ENCODE measurements at regions not wholly inside any gene's neighbourhood (a gene's known extent, or its start where the extent isn't known, plus 50 kb on each side); places are given as distances from the start of the nearest gene placed in this dataset.
"Not testable (repeated sequence)": the region's sequence is repeated elsewhere in the genome, so short reads cannot be mapped to it uniquely, and the experiment has no call there.

DNA sequence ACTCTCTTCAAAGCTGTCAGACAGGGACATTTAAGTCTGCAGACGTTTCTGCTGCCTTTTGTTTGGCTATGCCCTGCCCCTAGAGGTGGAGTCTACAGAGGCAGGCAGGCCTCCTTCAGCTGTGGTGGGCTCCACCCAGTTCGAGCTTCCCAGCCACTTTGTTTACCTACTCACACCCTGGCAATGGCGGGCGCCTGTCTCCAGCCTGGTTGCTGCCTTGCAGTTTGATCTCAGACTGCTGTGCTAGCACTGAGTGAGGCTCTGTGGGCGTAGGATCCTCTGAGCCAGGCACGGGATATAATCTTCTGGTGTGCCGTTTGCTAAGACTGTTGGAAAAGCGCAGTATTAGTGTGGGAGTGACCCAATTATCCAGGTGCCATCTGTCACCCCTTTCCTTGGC is 499.8 kb upstream of the IZUMO3 start:
- DNase-seq (ENCODE audit: low spot score), result not testable (repeated sequence)

DNA sequence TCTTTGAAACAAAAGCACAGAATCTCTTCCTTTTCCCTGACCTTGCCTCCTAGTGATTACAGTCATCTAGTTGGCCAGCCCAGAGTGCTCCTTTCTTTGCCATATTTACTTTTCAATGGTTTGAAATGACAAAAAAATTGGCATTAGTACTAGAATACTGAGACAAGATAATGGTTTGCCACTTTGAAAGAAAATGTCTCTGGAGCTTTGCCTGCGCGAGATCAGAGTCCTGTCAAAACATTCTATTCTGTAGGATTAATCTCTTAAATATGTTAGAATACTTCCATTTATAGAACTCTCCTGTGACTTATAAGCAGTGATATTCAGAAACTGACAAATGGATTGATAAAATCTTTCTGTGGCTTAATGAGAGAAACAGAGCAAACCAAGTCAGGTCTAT is 484.0 kb upstream of the IZUMO3 start:
- DNase-seq (ENCODE audit: low spot score), result no peak

DNA sequence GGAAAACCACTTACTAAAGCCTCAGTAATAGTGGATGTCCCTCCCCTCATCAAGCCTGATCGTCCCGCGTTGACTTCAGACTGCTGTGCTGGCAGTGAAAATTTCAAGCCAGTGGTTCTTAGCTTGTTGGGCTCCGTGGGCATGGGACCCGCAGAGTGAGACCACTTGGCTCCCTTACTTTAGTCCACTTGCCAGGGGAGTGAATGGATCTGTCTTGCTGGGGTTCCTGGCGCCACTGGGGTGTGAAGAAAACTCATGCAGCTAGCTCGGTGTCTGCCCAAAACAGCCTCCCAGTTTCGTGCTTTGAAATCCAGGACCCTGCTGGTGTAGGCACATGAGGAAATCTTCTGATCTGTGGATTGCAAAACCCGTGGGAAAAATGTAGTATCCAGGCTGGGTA is 480.0 kb upstream of the IZUMO3 start:
- no peak for DNase-seq (ENCODE audit: low spot score)

DNA sequence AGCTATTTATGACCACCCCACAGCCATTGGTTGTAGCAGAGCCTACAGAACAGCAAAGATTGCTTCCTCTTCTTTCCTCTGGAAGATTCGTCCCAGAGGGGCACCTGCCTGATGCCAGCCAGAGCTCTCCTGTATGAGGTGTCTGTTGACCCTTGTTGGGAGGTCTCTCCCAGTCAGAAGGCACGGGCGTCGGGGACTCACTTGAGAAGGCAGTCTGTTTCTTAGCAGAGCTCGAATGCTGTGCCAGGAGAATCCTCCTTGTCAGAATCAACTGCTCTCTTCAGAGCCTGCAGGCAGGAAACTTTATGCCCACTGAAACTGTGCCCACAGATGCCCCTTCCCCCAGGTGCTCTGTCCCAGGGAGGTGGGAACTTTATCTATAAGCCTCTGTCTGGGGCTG is 479.5 kb upstream of the IZUMO3 start:
- no peak for DNase-seq (ENCODE audit: low spot score)

DNA sequence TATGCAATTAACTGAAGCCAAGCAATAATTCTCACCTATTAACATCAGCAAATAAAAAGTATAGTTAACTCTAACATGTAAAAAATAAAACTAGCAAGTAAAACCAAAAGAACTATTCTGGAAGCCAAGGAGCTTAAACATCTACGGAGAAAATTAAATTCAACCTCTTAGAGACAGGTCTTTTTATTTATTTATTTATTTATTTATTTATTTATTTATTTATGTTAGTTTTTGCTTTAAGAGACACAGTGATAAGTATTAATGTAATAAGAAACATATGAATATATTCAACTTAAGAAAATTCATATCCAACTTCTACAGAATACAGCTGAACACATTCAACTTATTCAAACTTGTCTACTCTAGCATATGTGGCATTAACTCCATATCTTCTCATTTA is 472.1 kb upstream of the IZUMO3 start:
- DNase-seq (ENCODE audit: low spot score), result no peak

DNA sequence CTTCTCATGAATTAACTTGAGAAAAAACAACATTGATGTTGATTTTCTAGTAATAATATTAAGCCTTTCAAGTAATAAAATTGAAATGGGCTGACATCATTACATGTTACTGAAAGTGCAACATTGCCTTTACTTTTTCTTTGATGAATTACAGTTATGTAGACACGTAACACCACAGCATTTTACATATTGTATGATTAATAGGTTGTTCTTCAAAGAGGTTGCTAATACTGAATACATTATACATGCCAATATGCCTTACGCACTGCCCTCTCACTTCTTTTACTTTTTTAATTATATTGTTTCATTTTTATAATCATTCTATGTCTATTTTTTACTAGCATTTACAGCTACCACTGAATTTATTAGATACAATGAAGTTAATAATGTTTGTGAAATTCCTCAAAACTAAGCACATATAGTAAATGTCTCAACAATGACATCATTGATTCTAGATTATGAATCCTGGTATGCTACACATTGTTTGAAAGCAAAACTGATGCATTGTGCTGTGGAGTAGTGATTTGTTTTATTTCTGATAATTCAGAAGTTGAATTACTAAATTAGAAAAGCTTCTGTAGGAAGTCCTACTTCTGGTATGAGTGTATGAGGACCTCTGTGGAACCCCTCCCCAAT is 464.4 kb upstream of the IZUMO3 start:
- no peak for DNase-seq (ENCODE audit: low spot score)

DNA sequence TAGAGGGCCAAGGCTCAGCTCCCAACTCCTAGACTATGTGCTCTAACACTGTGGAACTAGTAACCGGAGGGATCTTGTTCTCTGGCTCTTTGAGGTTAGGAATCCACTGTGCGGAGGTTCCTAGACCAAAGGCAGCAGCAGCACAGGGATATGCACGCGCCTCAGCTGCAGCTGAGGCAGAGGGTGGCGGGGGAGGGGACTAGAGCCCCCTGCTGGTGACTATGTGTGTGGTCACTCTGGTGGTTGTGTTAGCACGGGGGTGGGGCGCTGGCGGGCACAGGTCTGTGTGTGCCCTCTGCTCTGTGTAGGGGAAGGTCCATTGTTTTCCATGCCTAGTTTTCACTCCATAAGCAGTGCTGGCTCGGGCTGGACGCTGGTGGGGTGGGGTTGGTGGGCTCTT is 458.0 kb upstream of the IZUMO3 start:
- no peak for DNase-seq (ENCODE audit: low spot score)

DNA sequence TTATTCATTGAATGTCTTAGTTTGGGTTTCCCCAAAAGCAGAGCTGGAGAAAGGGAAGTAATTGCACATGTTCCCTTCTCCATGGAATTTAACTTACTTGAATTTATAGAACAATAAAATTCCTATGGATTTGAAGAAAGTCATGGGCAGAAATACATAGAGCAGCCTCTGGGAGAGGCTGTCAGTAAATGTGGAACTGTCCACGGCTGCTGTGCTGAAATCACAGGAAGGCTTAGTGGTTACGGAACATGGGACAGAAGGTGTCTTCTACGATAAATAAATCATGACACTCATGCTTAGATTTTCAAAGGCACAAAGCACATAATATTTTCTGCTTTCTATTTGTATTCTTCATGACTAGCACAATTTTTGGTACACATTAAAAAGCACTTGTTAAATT is 440.6 kb upstream of the IZUMO3 start:
- no peak for DNase-seq (ENCODE audit: low spot score)

DNA sequence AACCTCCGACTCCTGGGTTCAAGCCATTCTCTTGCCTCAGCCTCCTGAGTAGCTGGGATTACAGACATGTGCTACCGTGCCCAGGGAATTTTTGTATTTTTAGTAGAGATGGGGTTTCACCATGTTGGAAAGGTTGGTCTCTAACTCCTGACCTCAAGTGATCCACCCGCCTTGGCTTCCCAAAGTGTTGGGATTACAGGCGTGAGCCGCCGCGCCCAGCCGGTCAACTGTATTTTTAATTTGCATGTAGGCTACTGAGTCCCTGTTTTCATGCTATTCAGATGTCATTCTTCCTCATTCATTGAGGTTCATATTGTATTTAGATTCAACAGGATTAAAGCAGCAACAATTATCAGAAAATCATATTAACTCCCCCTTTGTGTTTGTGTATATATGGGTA is 425.1 kb upstream of the IZUMO3 start:
- not testable (repeated sequence) for DNase-seq (ENCODE audit: low spot score)

DNA sequence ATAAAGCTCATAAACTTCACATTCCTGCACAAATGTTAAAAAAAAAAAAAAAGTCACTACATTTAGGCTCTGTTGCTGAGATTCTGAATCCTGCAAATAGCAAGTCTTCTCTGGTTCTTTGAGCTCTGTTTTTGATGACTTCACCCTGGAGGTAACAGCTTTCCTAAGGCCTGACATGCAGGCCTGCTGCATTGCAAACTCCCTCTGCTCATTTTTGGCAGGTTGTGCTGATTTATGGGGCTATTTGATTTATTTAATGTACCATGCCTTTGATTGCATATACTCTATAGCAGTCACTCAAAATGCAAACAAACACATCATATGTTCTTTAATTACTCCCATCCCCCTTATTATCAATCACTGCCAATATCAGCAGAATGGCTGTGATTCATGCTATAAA is 416.1 kb upstream of the IZUMO3 start:
- no peak for DNase-seq (ENCODE audit: low spot score)

DNA sequence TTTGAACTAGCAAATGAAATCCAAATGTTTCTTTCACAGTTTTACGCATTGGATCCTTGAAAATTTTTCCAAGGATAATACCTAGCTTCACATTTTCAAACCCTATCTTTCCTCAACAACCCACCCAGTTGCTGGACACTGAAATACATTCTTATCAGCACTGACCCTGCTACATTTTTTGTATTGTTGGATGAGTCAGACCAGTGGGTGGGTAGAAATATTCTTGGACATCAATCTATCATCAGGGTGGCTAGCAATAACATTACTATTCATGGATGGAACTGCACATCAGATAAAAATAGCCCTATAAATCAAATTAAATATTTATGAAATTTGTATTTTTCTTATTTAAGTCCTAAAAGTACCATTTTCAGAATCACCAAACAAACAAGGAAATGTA is 407.4 kb upstream of the IZUMO3 start:
- DNase-seq (ENCODE audit: low spot score), result no peak

DNA sequence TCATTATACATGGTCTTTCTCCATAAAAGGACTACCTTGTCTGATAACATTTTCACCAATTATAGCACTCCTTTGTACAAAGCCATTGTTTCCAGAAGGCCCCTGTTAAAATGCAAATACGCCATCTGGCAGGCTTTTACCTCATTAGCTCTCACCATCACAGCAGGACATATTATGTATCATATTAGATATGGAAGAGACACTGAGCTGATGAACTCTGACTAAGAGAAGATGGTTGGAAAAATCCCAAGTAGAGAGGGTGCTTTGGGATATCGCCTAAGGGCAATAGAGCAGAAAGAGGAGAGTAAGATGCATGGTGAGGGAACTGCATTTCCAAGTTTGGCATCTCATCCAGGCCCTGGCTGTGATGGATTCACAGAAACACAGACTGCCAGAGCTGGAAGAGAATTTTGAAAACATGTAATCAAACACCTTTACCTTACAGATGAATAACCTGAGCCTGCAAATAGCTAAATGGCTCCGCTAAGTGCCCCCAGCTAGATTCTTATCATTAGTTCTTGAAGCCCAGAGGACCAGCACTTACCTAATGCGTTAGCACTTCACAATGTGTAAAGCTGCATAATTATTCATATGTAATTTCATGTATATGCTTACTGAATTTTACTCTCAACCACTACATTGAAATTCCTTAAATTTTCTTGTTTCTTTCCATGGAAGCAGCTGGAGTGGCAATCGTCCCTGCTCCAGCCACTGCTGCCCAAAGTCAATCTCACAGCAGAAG is 393.6 kb upstream of the IZUMO3 start:
- DNase-seq (ENCODE audit: low spot score), result peak; percentile 45

DNA sequence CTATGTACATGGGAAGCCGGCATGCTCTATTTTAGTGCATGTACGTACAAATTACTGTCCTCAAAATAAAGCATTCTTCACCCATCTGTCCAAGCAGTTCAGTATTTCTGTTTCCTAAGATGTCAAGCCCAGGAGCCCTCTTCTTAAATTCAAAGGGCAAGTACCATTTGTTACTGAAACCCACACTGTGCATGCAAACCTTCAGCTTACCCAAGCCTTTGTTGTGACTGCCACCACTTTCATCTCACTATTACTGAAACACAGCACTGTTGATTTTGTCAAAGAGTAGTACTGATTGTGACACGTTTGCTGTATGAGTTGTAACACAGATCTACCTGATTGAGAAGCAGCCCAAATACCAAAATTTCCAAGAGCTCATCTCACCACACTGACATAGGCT is 390.4 kb upstream of the IZUMO3 start:
- DNase-seq (ENCODE audit: low spot score), result no peak

DNA sequence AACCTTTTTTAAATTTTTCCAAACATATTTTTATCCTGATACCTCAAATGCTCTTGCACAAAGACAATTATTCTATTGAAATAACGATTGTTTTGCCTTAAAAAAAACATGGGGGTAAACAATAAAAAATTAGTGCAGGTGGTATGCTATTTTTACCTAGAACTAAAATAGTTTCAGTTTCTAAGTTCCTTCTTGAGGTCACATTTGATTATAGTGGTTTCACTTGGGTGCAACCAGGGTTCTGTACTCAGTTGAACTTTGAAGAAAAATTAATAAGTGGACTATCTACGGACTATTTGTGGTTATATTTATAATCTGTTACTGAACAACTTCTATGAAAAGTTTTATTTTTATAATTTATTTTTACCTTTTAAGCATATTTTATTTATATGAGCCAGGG is 387.1 kb upstream of the IZUMO3 start:
- no peak for DNase-seq (ENCODE audit: low spot score)

DNA sequence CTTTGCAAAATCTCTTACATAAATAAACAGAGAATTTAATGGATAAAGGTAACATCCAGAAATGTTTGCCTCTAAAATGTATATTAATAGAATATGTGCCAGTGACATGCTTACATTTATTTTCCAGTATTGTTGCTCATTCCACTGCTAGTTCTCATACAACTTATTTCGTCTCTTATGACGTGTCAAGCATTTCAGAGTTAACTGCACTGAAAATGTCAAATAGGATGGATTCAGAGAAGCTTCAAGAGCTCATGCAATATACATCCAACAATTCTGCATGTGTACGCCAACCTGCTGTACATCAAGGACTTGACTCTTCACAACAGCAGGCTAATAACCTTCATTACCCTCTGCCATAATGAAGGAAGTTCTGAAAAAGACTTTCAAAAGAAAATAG is 386.2 kb upstream of the IZUMO3 start:
- no peak for DNase-seq (ENCODE audit: low spot score)

DNA sequence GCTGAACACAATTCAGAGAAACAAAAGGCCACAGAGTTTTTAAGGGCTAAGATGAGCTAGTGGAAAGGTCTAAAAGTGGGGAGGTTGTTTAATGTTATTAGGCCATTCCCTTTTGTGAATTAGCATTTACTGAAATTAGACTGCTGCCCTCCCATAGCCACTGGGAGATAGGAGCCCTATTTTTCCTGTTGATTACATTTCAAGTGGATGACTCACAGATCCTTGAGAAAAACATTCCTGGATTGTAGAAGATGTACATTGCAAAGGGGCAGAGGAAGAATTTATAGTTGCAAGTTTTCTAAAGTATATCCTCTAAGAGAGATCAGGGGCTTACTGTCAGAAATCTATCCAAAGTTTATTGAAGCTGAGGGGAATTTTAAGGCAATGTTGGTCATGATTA is 367.1 kb upstream of the IZUMO3 start:
- no peak for DNase-seq (ENCODE audit: low spot score)

DNA sequence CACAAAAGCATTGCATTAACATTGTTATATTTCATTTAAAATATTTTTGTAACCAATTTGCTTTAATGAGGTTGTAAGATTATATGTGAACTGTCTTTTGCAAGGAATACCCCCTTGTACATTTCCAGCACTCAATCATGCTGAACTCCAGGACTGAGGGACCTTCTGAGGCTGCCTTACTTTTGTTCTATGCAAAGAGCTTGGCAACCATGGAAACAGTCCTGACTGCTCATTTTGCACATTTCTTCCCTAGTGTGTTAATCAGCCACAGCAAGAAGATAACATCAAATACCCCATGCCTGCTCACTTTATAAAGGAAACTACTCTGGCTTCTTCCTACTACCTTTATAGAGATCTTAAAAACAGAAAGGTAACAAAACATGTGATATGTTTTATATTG is 355.6 kb upstream of the IZUMO3 start:
- no peak for DNase-seq (ENCODE audit: low spot score)

DNA sequence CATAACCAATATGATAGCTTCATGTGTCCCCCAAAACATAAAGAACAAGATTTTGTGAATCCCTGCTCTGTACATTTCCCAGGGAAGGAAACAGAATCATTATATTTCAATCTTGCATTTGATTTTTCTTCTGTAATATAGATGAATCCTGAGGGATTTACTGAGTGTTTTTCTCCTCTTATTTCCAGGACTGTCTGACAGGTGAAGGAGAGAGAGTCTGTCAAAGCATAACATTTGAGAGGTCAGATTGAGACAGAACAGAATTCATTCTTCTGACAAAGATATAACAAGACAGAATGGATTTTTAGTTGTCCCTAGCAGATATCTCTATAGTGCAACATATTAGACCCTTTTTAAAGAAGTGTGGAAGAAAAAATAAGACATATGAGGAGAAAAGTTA is 354.5 kb upstream of the IZUMO3 start:
- DNase-seq (ENCODE audit: low spot score), result no peak

DNA sequence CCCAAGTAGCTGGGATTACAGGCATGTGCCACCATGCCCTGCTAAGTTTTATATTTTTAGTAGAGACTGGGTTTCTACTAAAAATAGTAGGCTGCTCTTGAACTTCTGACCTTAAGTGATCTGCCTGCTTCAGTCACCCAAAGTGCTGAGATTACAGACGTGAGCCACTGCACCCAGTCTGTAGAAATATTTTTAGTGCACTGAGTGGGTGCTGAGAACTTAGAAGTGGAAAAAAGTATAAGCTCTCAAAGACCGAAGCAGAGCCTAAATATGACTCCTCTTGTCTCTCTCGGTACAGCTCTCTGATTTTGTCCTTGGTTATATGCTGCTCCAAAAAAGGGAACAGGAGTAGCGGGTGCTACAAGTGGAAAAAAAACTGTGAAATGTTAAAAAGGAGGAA is 353.8 kb upstream of the IZUMO3 start:
- DNase-seq (ENCODE audit: low spot score), result no peak

DNA sequence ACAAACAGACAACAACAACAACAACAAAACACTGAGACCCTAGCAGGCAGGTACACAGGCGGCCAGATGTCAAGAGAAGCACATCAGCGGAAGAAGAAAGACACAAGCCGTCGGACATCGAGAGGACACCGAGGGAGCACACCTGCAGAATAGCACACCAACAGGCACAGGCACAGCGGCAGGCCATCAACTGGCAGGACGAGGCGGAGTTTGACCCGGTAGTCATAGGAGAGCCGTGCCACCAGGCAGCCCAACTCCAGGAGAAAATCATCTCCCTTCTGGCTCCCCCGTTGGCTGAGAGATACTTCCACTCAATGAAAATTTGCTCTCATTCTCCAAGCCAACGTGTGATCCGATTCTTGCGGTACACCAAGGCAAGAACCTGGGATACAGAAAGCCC is 352.1 kb upstream of the IZUMO3 start:
- DNase-seq (ENCODE audit: low spot score), result no peak

DNA sequence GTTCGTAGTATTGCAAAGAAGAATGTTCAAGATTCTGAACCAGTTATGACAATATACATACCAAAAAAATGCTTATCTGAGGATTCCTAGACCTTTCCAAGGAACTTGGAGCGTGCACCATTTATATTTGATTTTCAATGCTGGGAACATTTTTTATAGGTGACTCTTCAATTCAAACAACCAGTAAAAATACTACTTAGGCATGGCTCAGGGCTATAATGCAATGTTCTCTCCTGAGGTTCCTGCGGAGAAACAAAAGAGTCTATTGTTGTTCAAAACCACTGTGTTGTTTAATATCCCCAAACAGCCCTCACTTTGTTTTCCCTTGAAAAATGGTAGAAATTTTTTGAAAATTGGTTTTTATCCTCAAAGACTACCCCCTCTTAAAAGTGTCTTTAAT is 335.7 kb upstream of the IZUMO3 start:
- DNase-seq (ENCODE audit: low spot score), result no peak

DNA sequence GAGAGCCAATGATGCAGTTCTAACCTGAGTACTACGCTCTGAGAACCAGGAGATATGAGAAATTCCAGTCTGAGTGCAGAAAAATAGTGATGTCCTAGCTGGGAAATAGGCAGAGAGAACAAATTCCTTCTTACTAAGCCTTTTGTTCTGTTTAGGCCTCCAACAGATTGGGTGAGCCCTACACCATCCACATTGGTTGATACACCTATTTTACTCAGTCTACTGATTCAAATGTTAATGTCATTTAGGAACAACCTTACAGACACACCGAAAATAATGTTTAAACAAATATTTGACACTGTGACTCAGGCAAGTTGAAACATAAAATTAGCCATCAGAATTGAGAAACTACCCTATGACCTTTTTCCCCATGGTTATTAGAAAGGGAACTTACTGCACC is 333.9 kb upstream of the IZUMO3 start:
- DNase-seq (ENCODE audit: low spot score), result no peak

DNA sequence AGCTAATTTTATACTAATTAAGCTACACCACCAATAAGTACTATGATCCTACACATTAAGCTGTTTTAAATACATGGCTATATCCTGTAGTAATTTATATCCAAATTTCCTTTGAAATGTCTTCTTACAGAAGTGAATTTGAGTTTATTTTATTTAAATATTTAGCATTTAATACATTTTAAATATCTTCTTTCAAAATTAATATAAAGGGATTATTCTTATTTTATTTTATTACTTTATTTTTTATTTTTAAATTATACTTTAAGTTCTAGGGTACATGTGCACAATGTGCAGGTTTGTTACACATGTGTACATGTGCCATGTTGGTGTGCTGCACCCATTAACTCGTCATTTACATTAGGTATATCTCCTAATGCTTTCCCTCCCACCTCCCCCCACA is 310.9 kb upstream of the IZUMO3 start:
- DNase-seq (ENCODE audit: low spot score), result not testable (repeated sequence)

DNA sequence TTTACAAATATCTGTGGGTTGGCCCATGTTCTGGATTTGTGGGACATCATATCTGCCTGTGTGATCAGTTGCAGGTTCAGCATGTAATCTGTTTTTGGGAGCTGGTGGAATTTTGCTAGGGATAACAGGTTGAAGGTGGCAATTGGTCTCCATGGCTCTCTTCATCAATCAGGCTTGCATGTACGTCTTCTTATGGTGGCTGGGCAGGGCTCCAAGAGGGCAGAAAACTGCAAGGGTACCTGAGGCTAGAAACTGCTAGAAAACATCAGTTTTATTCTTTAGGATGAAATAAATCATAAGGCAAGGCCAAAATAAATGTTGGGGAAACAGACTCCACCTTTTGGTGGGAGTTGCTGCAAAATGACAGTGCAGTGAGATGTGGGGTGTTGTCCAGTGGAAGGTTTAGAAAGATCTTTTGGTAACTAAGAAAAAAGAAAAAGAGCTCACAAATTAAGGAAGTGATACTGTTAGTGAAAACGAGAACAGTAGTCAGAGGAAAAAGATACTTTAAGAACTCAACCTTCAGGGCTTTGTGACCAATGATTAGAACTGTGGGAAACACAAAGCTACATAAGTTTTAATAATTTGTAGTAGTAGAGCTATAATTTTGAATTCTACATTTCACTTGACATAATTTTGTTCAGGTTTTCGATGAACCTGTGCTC is 300.7 kb upstream of the IZUMO3 start:
- DNase-seq (ENCODE audit: low spot score), result no peak

All from cerebellar cortex (tissue), 1 donor.